Activated CD4-positive, alpha-beta memory T cell treated with anti-CD3 and anti-CD28 coated beads, Interleukin-2, amount 10 ng/mL, durations not matched to agents 7 days and 5 days (primary cell): ENCODE measurements at regions not wholly inside any gene's neighbourhood (a gene's known extent, or its start where the extent isn't known, plus 50 kb on each side); places are given as distances from the start of the nearest gene placed in this dataset.

ENCODE experiments used
- CTCF ChIA-PET: fragments of 350-600 bp; sonication (Branson Sonifier 250); formaldehyde crosslinking; loops from one replicate; lab custom pipeline; 2021; ENCODE audit warnings: antibody characterized with exemption, inconsistent platforms; lab: Charles Lee
- POLR2A ChIA-PET: fragments of 350-600 bp; sonication (Branson Sonifier 250); formaldehyde crosslinking; loops from one replicate; lab custom pipeline; 2021; ENCODE audit warnings: antibody characterized with exemption; lab: Charles Lee
- DNase-seq: peaks from one replicate; pipeline ENCODE4 v3.0.0-alpha.2; 2020
- H3K27ac Mint-ChIP-seq: one replicate; pipeline ENCODE4 v1.8.0; 2021; ENCODE audit warnings: mild to moderate bottlenecking, mixed read lengths
- H3K27me3 Mint-ChIP-seq: one replicate; pipeline ENCODE4 v1.8.0; 2021; ENCODE audit warnings: mixed read lengths
- H3K36me3 Mint-ChIP-seq: one replicate; pipeline ENCODE4 v1.8.0; 2021; ENCODE audit warnings: low read depth, mixed read lengths
- H3K4me1 Mint-ChIP-seq: one replicate; pipeline ENCODE4 v1.8.0; 2021; ENCODE audit warnings: mixed read lengths
- H3K4me3 Mint-ChIP-seq: one replicate; pipeline ENCODE4 v1.8.0; 2021; ENCODE audit warnings: mild to moderate bottlenecking, mixed read lengths
- H3K9me3 Mint-ChIP-seq: one replicate; pipeline ENCODE4 v1.8.0; 2021; ENCODE audit warnings: mixed read lengths

DNA sequence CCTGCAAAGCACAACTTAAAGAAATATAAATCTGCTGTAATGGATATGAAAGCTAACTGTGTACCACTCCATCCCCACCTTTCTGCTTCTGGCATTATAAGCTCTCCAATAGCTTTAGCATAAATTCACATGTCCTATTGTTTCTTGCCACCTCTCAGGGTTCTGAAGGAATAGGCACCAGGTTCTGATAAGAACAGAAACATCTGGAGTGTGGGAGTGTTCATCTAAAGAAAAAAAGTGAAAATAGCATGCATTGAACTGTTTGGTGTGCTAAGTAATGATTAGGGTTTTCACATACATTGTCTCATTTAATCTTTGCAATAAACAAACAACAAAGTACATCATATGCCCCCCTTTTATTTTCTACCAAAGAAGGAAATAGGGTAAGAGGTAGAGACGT lies 72.3 kb downstream of the FAM76B start:
- peaks cover 4% of the 10 kb centered on the region for H3K27me3 Mint-ChIP-seq

DNA sequence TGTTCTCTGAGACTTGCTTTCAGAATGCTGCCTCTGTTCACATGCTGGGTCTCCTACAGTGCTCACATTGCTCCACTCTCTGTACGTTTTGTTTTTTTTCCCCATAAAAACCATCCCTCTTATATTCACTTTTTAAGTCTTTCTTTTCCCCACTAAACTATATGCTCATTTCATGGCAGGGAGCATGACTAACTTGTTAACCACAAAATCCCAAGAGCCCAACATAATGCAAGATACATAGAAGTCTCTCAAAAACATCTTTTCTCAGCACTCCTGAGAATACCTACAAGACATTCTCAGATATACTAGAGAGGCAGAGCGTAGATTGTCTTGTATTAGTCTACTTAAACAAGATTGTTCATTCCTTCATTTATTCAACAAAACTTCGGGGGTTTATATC lies 73.3 kb downstream of the FAM76B start:
- H3K4me1 Mint-ChIP-seq = peaks cover 26% of the 10 kb centered on the region
- CTCF ChIA-PET = interaction anchor here (1.4 to 1.6 kb wide), 2 partner anchors 11 to 562 kb away, joined by 6 to 10 read pairs; no protein-coding TSS in a partner anchor
- no peak overlapping the region for H3K4me3 Mint-ChIP-seq

More for the DNA sequence above, 72.3 kb downstream of the FAM76B start:
- CTCF ChIA-PET = no interaction called here
- Mint-ChIP-seq H3K9me3 (no peaks in the 10 kb centered on the region), H3K27ac (no peak overlapping the region), H3K4me1 (peaks cover 19% of the 10 kb centered on the region), H3K36me3 (no peaks in the 10 kb centered on the region), H3K4me3 (no peak overlapping the region)
- POLR2A ChIA-PET = no interaction called here
- DNase-seq = no peak

DNA sequence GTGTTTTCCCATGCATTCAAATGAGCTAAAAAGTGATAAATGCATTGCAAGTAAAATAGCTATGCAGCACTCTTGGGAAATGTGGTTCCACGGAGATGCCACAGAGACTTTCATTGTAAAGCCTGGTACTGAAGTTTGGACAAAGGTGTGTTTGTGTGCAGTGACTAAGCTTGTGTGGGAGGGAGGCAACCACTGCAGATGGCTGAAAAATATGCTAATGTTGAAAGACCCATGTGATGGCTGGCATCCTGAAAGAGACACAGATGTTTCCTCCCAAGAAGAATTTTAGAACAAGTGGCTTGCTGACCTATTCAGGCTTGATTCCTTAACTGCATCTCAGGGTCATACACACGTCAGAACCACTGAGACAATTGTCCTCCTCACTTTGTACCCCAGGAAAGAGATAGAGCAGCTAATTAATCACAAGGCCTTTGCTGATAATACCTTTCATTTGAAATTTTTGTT lies 73.8 kb downstream of the FAM76B start:
- no peak for DNase-seq
- H3K4me3 Mint-ChIP-seq = no peak overlapping the region
- POLR2A ChIA-PET = no interaction called here
- no peaks in the 10 kb centered on the region for H3K36me3 Mint-ChIP-seq
- H3K27ac Mint-ChIP-seq = no peak overlapping the region
- H3K27me3 Mint-ChIP-seq = peaks cover 8% of the 10 kb centered on the region
- H3K9me3 Mint-ChIP-seq = no peaks in the 10 kb centered on the region
- CTCF ChIA-PET = interaction anchor here (1.0 to 1.6 kb wide), 3 partner anchors 11 to 564 kb away, joined by 5 to 10 read pairs (median 6); no protein-coding TSS in a partner anchor
- H3K4me1 Mint-ChIP-seq = peaks cover 28% of the 10 kb centered on the region

More for the DNA sequence above, 73.3 kb downstream of the FAM76B start:
- no peaks in the 10 kb centered on the region for H3K36me3 Mint-ChIP-seq
- POLR2A ChIA-PET = no interaction called here
- H3K27me3 Mint-ChIP-seq = peaks cover 8% of the 10 kb centered on the region
- no peak for DNase-seq
- no peaks in the 10 kb centered on the region for H3K9me3 Mint-ChIP-seq
- no peak overlapping the region for H3K27ac Mint-ChIP-seq

DNA sequence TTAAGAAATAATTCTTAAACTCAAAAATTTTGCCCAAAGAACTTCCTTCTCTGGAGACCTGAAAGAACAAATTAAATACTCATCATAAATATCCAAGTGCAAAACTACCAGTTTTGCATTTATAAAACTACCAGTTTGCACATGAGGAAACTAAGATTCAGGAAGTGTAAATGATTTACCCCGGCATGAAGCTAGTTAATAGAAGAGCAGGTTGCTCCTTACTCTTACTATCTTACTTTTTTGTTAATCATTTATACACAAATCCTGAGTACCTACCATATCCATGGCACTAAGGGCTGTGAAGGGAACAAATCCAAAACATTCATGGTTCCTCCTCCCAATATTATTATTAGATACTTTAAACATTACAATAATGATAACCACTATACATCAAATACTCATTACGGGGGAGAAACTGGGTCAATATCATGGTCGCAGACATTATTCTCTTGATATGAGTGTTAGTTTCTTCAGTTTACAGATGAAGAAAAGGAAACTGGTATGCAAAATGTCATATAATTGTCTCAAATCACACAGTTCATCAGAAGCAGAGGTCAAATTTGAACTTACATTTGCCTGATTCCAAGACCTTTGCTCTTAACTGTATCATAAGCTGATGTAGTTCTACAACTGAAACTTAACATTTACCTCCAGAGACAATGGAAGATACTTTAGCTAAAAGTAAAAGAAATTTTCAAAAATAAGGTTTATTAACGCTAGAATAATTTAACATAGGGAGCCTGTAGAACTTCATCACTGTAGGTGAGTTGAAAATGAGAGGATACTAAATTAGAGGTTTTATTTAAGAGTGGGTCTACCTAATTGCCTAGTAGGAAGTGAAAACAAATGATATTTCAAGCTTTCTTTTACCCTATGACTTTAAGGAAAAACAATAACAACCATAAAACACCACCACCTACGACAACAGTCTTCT lies 74.5 kb downstream of the FAM76B start:
- POLR2A ChIA-PET = no interaction called here
- no peak for DNase-seq
- Mint-ChIP-seq H3K36me3 (no peaks in the 10 kb centered on the region), H3K27ac (no peak overlapping the region), H3K4me1 (peaks cover 24% of the 10 kb centered on the region), H3K9me3 (no peaks in the 10 kb centered on the region), H3K27me3 (peaks cover 11% of the 10 kb centered on the region), H3K4me3 (no peak overlapping the region)
- CTCF ChIA-PET = interaction anchor here (1.0 to 1.6 kb wide), 3 partner anchors 10 to 563 kb away, joined by 5 to 10 read pairs (median 6); no protein-coding TSS in a partner anchor

DNA sequence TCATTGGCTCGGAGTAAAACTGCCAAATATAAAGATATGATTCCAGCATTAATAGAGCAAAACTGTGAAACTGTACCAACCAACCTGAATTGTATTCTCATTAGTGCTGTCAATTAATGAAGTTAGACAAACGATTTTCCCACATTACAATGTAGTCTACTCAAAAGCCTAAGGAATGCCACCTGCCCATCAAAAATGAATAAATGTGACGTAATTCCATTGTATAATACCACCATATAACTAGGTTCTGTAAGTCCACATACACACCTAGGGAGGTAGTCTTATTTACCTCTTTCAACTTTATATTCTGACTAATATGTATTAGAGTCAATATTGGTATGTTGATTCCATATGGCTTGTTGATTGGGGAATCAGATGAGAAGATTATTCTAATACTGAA lies 76.2 kb downstream of the FAM76B start:
- no peaks in the 10 kb centered on the region for H3K36me3 Mint-ChIP-seq
- H3K4me1 Mint-ChIP-seq = peaks cover 23% of the 10 kb centered on the region
- ChIA-PET POLR2A (no interaction called here), CTCF (interaction anchor here (1.6 kb wide), 1 partner anchor 12 kb away, joined by 3 read pairs; no protein-coding TSS in a partner anchor)
- no peak for DNase-seq
- H3K4me3 Mint-ChIP-seq = no peak overlapping the region
- no peak overlapping the region for H3K27ac Mint-ChIP-seq
- peaks cover 11% of the 10 kb centered on the region for H3K27me3 Mint-ChIP-seq
- H3K9me3 Mint-ChIP-seq = no peaks in the 10 kb centered on the region

DNA sequence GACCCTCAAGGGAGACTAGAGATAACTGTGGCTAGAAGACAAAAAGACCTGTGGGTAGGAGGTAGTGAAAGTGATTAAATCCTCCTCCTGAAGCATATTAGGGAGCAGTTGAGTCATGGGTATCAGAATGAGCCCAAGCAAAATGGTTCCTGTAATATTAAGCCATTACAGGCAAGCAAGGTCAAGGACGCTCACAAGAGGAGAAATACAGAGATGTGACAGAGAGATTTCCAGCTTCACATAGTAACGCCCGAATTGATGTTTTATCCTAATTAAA lies 77.7 kb downstream of the FAM76B start:
- Mint-ChIP-seq H3K9me3 (no peaks in the 10 kb centered on the region), H3K4me3 (no peak overlapping the region), H3K4me1 (peaks cover 23% of the 10 kb centered on the region), H3K27ac (no peak overlapping the region), H3K36me3 (no peaks in the 10 kb centered on the region), H3K27me3 (peaks cover 11% of the 10 kb centered on the region)
- DNase-seq = no peak
- CTCF ChIA-PET = interaction anchor here (1.2 to 12.4 kb wide), 4 partner anchors 14 to 559 kb away, joined by 3 to 293 read pairs (median 3); no protein-coding TSS in a partner anchor
- POLR2A ChIA-PET = no interaction called here

DNA sequence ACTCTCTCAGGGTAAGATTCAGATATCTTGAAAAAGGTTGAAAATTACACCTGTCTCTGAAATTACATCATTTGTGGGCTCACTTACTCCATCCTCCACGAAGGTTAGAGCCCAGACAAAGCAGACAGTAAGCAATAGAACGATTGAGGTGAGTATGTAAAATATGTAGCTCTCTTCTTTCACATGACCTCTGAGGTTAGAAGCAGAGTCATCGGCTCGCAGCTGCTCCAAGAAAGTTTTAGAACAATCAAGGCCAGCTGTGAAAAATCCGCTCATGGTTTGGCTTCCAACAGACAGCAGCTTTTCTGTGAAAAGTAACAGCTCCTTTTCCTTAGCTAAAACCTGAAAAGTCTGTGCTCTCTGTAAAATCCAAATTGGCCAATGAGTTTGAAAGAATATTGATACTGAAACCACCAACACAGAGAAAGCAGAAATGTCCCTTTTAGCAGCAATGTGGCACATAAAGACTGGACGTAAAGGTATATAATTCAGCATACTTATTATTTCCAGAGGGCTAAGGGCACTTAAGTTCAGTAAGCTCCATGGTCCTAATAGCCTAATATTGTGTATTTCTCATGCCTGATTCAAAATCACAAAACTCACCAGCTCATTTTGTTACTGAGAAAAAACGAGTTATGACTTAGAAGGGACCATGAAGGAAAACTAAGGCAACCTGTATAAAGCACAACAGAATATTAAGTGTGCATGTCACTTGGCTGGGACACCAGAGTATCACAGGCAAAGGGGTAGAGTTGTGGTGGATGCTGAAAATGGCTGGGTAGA lies 78.2 kb downstream of the FAM76B start:
- Mint-ChIP-seq H3K27me3 (peaks cover 11% of the 10 kb centered on the region), H3K36me3 (no peaks in the 10 kb centered on the region), H3K9me3 (no peaks in the 10 kb centered on the region), H3K4me3 (no peak overlapping the region), H3K27ac (no peak overlapping the region), H3K4me1 (peaks cover 23% of the 10 kb centered on the region)
- DNase-seq = no peak
- POLR2A ChIA-PET = interaction anchor here (1.2 kb wide), 1 partner anchor 480 kb away, joined by 3 read pairs; no protein-coding TSS in a partner anchor
- CTCF ChIA-PET = interaction anchor here (0.6 to 12.4 kb wide), 4 partner anchors 32 to 559 kb away, joined by 3 to 293 read pairs (median 3); no protein-coding TSS in a partner anchor

DNA sequence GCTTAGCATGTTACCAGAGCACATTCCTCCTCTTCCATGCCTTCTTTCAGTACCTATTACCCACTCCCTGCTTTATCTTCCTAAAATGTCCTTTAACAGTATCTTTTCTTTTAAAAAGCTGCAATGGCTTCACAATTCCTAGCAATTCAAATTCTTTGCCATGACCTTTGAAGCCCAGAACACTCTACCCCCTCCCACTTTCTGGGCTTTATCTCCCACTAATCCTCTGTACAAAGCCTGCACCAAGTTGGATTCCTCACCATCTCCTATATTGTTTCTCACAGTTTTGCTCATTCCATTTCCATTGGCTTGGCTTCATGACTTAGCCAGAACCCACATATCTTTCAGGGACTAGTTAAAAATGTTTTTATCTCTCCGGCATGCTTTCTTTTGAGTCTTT lies 80.9 kb downstream of the FAM76B start:
- Mint-ChIP-seq H3K36me3 (no peaks in the 10 kb centered on the region), H3K4me3 (no peak overlapping the region), H3K27ac (no peak overlapping the region), H3K9me3 (no peaks in the 10 kb centered on the region), H3K4me1 (peaks cover 11% of the 10 kb centered on the region), H3K27me3 (peaks cover 11% of the 10 kb centered on the region)
- POLR2A ChIA-PET = no interaction called here
- CTCF ChIA-PET = interaction anchor here (0.8 to 12.4 kb wide), 4 partner anchors 14 to 556 kb away, joined by 3 to 293 read pairs (median 3); no protein-coding TSS in a partner anchor
- DNase-seq = no peak

DNA sequence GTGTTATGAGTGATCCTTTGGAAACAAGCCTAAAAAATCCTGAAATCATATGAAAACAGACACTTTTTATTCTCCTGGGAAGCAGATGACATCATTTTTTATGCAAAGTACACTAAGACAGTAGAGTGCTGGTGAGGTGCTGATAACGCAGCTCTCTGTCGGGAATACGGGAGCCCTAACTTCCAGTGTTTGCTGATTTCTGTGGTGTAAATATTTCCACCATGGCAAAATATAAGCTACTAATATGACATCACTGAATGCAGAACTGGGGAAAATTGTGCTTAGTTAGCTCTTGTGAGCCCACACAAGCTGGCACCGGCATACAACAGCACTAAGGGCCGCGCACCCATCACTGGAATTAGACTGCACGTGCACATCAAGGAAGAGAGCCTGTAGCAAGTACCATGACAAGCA lies 82.6 kb downstream of the FAM76B start:
- H3K27ac Mint-ChIP-seq = no peak overlapping the region
- no peak overlapping the region for H3K4me3 Mint-ChIP-seq
- H3K36me3 Mint-ChIP-seq = no peaks in the 10 kb centered on the region
- no peaks in the 10 kb centered on the region for H3K9me3 Mint-ChIP-seq
- H3K27me3 Mint-ChIP-seq = peaks cover 7% of the 10 kb centered on the region
- ChIA-PET POLR2A (no interaction called here), CTCF (interaction anchor here (0.5 to 12.4 kb wide), 3 partner anchors 37 to 554 kb away, joined by 3 to 293 read pairs (median 4); no protein-coding TSS in a partner anchor)
- DNase-seq = no peak
- peaks cover 8% of the 10 kb centered on the region for H3K4me1 Mint-ChIP-seq

DNA sequence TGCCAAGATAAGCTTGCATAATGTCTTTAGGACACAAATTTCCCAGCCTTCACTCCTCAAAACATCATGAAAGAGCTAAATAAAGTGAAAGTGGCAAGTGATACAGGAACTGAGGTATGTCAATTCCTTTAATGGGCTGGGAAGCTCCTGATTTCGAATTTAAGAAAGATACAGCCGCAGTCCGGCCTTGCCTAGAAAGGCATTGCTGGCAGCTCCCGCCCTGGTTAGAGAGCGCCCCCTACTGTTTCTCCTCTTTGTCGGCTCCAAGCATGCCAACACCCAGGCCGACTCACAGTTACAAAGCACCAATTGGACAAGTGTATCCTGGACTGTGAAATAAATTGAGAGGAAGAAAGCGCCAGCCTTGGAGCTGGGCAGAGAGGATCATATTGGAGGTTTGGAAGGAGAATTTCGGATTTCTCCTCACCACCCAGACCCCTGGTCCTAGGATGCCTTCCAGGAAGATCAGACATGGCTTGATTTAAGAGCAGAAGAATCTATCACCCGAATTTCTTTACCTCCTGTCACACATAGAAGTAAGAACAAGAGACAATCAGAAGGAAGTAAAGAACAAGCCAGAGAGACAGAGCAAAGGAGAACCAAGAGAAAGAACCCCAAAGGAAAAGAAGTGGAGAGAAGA lies 84.0 kb downstream of the FAM76B start:
- Mint-ChIP-seq H3K9me3 (no peaks in the 10 kb centered on the region), H3K4me3 (no peak overlapping the region), H3K27me3 (peaks cover 3% of the 10 kb centered on the region), H3K36me3 (no peaks in the 10 kb centered on the region), H3K27ac (no peak overlapping the region), H3K4me1 (peaks cover 11% of the 10 kb centered on the region)
- ChIA-PET POLR2A (interaction anchor here (0.7 to 1.9 kb wide), 12 partner anchors 9 to 616 kb away, joined by 3 to 14 read pairs (median 4); partner anchors contain the start of genes ENDOD1, FAM76B and SESN3), CTCF (interaction anchor here (0.7 to 12.4 kb wide), 35 partner anchors 10 to 639 kb away, joined by 3 to 293 read pairs (median 4); partner anchors contain the start of genes SESN3 and SRSF8)
- DNase-seq = peak; percentile 85

DNA sequence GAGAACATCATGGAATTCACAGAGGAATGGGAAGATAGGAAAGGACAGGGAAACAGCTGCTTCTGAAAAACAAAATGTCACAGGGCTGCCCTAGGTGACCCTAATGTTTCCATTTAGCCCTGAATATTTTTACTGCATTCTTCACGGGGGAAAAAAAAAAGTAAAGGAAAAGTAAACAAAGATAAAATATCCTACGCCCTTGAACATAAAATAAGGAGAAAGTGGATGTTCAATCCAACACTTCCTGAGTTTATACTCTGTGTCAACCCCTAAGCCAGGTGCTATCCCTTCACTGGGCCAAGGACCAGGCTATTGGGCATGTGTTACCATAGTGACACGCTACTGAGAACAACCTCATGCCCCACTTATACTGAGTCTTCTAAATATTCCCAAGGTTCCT lies 84.7 kb downstream of the FAM76B start:
- no peaks in the 10 kb centered on the region for H3K36me3 Mint-ChIP-seq
- POLR2A ChIA-PET = interaction anchor here (0.7 to 1.9 kb wide), 12 partner anchors 8 to 615 kb away, joined by 3 to 14 read pairs (median 4); partner anchors contain the start of genes ENDOD1, FAM76B and SESN3
- DNase-seq = no peak

DNA sequence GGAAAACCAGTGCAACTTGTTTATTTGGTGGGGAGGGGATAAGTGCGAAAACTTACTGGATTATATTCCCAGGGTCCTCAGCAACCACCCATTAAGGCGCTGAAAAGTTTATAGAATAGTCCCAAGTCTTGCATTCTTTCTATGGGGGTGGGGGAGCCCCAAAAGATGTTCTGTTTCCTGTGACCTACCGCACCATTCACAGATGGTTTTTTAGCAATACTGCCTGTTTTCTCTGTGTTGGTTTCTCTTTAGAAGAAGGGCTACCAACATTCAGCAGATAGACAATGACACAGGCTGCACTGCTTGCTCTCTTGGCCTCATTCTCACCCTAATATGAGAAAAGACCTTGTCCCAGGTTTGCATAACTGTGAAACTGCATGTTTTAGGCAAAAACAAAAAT lies 86.5 kb downstream of the FAM76B start:
- Mint-ChIP-seq H3K27me3 (no peaks in the 10 kb centered on the region), H3K36me3 (no peaks in the 10 kb centered on the region), H3K27ac (no peak overlapping the region), H3K4me3 (no peak overlapping the region), H3K9me3 (no peaks in the 10 kb centered on the region), H3K4me1 (peaks cover 36% of the 10 kb centered on the region)
- ChIA-PET CTCF (interaction anchor here (0.7 to 12.4 kb wide), 4 partner anchors 472 to 632 kb away, joined by 3 to 293 read pairs (median 3); partner anchors contain the start of gene SESN3), POLR2A (interaction anchor here (1.2 to 3.0 kb wide), 3 partner anchors 87 to 550 kb away, joined by 3 to 10 read pairs (median 7); partner anchors contain the start of genes CEP57 and SESN3)
- DNase-seq = no peak

More for the DNA sequence above, 84.7 kb downstream of the FAM76B start:
- CTCF ChIA-PET = interaction anchor here (0.7 to 12.4 kb wide), 34 partner anchors 9 to 638 kb away, joined by 3 to 293 read pairs (median 4); partner anchors contain the start of genes SESN3 and SRSF8
- Mint-ChIP-seq H3K9me3 (no peaks in the 10 kb centered on the region), H3K4me3 (no peak overlapping the region), H3K27ac (no peak overlapping the region), H3K27me3 (no peaks in the 10 kb centered on the region), H3K4me1 (peaks cover 18% of the 10 kb centered on the region)
